GM18907 (cell line): ENCODE measurements at regions not wholly inside any gene's neighbourhood (a gene's known extent, or its start where the extent isn't known, plus 50 kb on each side); places are given as distances from the start of the nearest gene placed in this dataset.

ENCODE experiments used
- ATAC-seq: cut with Tn5 transposase; IDR thresholded peaks from one replicate; pipeline ENCODE4 v1.9.1; 2021; ENCODE audit warnings: mild to moderate bottlenecking, moderate library complexity; ENCODE audit not compliant: unreplicated experiment

DNA sequence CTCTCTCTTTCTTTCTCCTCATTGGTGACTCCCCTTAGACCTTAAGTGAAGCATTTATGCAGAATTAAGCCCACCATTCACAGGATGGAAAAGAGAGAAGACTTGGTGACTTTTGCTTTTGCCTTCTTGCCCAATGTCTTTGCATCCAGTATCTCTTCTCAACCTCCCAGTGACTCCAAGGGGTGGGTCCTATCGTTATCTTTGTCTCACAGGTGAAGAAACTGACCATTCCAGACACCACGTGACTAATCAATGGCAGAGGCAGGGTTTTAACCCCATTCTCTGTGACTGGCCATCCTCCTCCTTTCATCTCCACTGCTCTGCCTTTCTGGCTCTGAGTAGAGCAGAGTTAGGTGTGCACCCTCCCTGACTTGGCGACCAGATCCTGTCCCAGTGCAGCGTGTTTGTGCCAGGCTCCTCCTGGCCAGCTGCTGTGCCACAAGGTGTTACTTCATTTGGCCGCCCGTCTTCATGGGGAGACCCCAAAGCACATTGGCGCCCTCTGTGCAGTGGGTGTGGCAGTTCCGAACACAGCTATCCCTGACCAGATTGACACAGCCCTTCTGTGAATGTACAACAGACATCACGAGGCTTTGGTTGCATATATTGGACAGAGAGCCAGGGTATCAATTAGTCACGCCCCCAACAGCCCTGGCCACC lies 501.3 kb downstream of the CD83 start:
- ATAC-seq = no peak

- ATAC-seq = no peak
Observed at GRCh38 chr6:14619419-14619781, 501.8 kb downstream of the CD83 start.

GRCh38 chr6:14620522-14620921 lies 502.9 kb downstream of the CD83 start:
- ATAC-seq = no peak

DNA sequence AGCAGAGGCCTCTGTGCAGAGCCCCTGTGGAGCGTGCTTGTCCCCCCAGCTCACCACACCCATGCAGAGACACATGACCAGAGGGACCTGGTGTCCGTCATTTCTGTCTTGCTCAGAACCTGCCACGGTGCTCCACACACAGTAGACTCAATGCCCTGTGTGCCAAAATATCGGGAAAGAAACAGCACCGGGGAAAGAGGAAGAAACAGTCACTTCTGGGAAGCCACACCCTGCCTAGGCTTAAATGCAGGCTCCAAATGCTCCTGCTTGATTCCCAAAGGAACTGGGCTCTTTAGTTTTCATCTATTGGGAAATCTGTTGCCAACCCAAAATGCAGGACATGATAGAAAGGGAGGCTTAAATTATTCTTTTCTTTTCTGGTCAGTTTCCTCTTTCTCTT lies 503.9 kb downstream of the CD83 start:
- ATAC-seq = no peak

DNA sequence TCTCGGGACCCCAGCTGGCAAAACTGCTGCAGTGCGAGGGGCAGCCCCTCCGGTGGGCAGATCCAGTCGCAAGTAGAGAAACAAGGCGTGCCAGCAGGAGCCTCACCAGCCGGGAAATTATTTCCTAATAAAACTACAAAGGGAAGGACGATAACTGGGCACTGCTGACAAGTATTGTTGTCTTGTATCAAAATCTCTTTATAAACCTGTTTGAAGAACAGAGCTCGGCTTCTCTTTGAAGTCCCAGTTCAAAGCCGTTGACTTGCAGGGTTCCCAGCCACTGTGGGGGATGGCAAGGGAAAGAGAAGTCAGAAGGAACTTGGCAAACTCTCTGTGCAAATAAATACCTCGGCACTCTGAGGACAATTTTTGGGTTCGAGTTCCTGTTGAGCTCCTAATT lies 504.5 kb downstream of the CD83 start:
- no peak for ATAC-seq

DNA sequence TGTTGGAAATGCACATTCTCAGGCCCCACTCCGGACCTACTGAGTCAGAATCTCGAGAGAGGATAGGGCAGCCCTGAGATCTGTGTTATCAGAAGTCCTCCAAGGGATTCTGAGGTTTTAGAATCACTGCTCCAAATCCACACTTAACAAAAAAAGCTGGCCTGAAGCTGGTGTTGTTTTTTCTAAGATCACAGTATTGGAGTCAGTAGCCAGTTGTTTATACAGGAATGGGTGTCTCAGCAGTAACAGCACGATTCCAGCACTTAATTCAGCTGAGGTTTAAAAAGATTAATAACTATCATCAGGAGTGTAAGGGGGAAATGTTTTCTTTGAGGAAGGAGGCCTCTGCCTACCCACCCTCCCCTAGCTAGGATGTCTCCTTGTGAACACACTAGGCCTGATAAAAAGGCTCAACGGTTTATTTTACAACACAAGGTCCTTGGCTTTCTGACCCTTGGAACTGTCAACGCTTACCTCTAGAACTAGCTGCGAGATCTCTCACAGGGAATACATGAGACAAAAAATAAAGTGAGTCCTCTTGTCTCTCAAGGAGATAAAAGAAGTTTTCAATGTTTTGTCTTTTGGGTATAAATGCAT lies 505.4 kb downstream of the CD83 start:
- ATAC-seq = no peak

DNA sequence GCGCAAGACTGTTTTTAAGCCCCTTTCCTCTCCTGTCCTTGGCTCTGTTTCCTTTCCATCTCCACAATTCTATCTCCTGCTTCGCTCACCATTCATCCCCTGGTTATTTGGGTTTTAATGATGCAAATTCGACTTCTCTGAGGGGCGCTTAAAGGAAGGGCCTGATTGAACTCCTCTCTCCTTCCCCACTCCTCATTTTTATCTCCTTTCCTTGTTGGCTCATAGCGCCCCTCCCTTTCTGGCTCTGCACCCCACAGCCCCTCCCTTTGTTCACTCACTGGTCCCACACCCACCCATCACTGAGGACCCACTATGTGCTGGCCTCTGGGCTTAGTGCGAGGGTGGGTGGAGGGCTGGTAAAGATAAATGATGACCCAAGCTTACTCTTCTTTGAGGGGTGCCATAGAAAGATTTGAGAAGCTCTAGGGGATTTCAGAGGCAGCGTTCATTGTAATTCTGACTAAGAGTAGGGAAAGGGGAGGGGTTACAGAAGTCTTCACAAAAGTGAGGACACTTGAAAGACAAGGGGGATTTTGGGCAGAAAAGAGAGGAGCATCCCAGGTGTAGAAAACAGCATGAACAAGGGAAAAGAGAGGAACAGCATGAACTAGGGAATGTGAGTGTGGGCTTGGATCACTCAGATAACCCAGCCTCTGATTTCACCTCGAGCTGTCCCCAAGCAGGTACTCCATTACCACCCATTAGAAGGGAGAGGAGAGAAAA lies 507.8 kb downstream of the CD83 start:
- ATAC-seq = no peak

DNA sequence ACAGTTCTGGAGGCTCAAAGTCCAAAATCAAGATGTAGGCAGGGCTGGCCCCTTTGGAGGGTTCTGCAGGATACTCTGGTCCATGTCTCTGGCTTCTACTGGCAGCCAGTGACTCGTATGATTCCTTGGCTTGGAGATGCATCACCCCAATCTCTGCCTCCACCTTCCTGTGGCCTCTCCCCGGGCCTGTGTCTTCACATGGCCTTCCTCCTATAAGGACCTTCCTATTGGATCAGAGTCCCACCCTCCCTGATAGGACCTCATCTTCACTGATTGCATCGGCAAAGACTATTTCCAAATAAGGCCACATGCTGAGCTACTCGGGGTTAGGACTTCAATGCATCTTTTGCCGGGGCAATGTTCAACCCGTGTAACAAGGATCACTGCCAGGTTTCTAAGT lies 509.0 kb downstream of the CD83 start:
- no peak for ATAC-seq

DNA sequence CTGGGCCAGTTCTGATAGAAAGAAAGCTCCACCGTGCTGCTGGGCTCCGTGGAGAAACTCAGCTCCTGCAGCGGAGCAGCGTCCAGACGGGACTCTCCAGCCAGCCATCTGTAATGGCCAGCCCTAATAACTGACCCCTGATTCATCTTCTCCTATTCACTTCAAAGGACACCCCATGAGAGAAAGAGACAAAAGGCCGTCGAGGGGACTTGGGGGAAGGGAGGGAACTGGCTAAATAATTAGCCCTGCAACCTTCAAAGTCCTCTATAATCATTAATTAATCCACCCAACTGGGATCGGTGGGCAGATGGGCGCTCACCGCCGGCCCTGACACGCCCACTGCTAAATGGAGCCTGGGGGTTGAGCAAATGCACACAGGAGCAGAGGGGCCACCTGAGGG lies 512.4 kb downstream of the CD83 start:
- ATAC-seq = no peak

GRCh38 chr6:14633479-14633878 lies 515.9 kb downstream of the CD83 start:
- ATAC-seq = no peak

DNA sequence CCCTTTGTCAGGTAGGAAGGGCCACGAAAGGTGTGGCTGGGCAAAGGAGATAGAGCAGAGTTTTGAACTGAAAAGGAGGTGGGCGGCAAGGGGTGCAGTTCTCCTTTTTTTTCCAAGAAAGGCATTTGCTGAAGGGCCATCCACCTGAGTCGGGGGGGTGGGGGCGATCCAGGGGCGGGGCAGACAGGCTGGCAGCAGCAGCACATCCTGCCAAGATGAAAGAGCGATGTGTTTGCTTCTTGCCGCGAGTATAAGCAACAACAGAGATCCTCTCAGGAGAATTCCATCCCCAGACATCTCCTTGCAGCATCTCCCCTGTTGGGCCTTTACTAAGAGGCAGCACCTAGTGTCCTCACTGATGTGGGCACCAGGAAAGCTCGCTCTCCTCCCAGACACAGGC lies 516.5 kb downstream of the CD83 start:
- ATAC-seq = no peak

DNA sequence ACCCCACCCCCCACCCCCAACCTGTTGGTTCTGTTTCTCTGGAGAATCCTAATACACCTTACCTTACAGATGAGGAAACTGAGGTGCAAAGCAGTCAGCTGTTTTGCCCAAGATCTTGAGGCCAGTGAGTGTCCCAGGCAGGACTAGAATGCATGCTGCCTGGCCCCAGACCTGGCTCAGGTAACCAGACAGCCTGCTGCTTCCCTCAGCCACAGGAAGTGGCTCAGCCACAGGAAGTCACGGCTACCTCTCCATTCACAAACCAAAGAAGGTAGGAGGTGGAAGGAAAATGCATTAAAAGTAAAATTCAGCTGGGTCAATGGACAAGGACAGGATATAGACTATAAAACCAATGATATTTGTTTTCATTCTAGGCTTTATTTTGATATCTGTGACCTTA lies 517.6 kb downstream of the CD83 start:
- ATAC-seq = no peak

- ATAC-seq = no peak
Observed at GRCh38 chr6:14635934-14636591, 518.5 kb downstream of the CD83 start.

GRCh38 chr6:14638435-14638905 lies 520.9 kb downstream of the CD83 start:
- ATAC-seq = no peak

DNA sequence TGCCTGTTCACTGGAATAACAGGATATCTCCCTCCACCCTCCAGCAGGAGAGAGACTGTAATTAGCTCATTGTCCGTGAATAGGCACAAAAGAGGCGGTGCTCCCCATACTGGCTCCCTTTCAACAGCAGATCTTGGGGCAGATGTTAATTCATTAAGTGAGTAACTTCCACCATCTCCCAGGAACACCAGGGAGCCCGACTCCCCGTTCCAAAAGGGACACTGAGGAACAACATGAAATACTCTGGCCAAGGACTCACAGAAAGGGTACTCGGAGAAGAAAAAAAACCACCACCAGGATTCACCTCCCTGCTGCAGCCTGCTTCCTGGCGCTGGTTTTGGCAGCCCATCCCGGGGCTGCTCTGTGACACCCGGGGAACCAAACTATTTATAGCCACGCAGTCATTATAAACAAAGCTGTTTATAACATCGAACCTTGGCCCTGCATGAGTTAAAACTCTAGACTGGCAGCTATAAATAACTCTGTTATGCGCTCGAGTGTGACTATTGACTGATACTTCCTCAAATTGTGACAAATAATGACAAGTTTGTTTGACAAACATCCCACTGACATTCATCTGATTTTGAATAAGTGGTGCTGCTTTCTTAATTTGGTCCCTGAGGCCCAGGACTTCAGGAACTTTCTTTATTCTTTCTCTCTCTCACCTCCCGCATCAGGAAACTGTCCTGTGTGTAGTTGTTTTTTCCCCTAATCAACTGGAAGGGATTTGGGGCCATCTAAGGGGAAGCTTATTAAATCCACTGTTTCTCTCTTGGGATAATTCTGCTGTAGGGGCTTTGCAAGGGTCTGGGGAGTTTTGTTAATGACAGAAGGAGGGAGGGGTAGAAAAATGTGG lies 521.6 kb downstream of the CD83 start:
- ATAC-seq = no peak

DNA sequence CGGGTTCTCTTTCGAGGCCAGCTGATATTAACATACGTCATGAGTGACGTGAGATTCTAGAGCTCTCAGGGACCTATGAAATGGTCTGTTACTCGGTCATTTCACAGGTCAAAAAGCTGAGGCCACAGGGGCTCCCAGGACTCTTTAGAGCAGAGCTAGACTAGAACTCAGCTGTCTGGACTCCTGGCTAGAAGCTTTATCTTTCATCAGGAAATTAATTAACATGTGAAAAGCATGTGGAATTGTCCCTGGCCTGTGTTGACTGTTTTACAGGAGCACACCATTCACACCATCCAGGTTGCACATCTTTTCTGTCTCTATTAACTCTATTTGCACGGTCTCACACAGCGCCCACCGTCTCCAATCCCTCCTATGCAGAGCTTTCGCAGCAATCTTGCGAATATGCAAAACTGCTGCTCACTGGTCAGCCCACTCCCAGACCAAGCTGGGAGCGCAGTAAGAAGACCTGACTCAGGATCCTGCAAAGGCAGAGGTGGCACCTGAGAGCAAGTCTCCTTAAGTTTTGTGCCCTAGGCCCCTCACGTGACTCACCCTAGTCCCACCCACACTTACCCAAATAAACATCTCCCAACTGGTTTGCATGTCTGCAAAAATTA lies 522.5 kb downstream of the CD83 start:
- no peak for ATAC-seq

GRCh38 chr6:14640631-14641030 lies 523.1 kb downstream of the CD83 start:
- no peak for ATAC-seq

DNA sequence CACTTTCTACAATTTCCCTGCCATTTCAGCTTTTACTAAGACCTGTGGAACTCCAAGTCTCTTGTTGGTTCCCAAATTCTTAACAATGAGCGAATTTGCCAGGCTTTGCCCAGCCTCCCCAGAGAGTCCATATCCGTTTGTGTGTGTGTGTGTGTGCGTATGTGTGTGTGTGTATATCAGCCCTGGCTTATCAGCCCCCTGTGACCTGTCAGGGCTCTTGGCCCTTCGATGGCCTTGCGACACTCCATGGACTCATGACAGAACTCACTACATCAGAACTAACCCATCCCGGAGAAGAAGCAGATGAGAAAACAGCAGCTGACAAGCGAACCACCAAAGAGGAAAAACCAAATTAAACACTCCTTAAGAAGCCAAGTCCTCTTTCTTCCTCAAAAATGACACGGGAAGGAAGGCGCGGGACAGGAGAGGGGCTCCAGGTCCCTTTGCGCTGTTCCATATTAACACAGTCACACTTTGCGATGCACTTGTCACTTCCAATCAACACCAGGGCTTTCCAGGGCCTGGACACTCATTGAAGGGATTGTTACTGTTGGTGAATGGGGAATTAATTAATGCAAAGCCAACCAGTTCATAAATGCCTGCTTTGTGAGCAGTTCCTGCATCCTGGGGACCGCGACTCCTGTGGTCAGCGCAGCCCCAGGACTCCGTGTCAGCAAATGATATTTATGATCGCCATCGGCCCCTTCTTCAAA lies 524.0 kb downstream of the CD83 start:
- no peak for ATAC-seq

DNA sequence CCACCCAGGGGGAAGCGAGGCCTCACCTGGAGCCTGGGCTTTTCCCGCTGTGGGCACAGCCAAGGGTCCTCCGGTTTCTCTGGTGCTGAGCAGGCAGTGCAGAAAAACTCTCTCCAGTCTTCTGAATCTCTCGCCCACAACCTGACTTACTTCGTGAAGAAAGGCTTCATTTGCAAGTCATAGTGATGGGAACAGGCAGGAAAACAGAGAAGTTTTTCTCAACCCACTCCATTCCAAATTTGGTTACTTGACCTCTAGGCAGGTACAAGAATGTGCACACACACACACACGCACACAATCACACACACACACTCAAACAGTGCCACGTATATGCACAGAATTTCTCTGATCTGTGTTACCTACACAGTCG lies 524.5 kb downstream of the CD83 start:
- ATAC-seq = no peak

DNA sequence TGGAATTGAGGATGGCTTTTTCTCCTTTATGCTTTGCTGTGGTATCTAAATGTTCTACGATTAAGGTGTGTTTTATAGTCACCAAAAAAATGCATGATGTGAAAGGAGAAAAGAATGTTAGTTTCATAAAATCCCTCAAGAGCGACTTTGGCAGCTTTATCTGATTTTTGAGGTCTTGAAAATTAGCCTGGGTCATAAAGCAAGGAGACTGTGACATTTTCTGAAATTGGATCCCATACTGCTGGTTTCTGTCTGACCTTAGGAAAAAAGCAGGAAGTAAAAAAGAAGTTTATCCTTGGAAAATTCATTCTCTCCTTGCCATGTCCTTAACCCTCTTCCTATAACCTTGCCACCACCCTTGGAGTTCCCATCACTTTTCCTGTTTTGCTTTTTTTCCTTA lies 525.3 kb downstream of the CD83 start:
- no peak for ATAC-seq
